H9 (cell line): ENCODE measurements at regions not wholly inside any gene's neighbourhood (a gene's known extent, or its start where the extent isn't known, plus 50 kb on each side); places are given as distances from the start of the nearest gene placed in this dataset.

ENCODE experiments used
- DNase-seq: peaks from one replicate; pipeline ENCODE4 v3.0.0-alpha.2; 2017
- H2AFZ ChIP-seq: one replicate; pipeline ENCODE4 v1.6.1; 2013; ENCODE audit warnings: mild to moderate bottlenecking, low read length, control low read depth, moderate library complexity
- H2AK5ac ChIP-seq: 2 replicates; pipeline ENCODE4 v1.6.1; 2013; ENCODE audit warnings: low read length, control low read depth, mixed read lengths; ENCODE audit not compliant: insufficient read length
- H2BK120ac ChIP-seq: one replicate; pipeline ENCODE4 v1.6.1; 2013; ENCODE audit warnings: low read depth, mild to moderate bottlenecking, low read length, control low read depth, inconsistent platforms; ENCODE audit not compliant: poor library complexity, severe bottlenecking
- H2BK12ac ChIP-seq: 2 replicates; pipeline ENCODE4 v1.6.1; 2013; ENCODE audit warnings: low read length, control low read depth, mixed read lengths, low read depth; ENCODE audit not compliant: insufficient read length
- H2BK15ac ChIP-seq: 2 replicates; pipeline ENCODE4 v1.6.1; 2013; ENCODE audit warnings: low read depth, low read length, control low read depth
- H2BK20ac ChIP-seq: one replicate; pipeline ENCODE4 v1.6.1; 2013; ENCODE audit warnings: low read depth, mild to moderate bottlenecking, low read length, control low read depth, inconsistent platforms; ENCODE audit not compliant: poor library complexity, severe bottlenecking
- H2BK5ac ChIP-seq: 2 replicates; pipeline ENCODE4 v1.6.1; 2013; ENCODE audit warnings: low read length, control low read depth, mixed read lengths; ENCODE audit not compliant: insufficient read length
- H3K14ac ChIP-seq: 2 replicates; pipeline ENCODE4 v1.6.1; 2013; ENCODE audit warnings: low read length, control low read depth; ENCODE audit not compliant: insufficient read depth
- H3K18ac ChIP-seq: 2 replicates; pipeline ENCODE4 v1.6.1; 2013; ENCODE audit warnings: low read depth, mild to moderate bottlenecking, mixed read lengths, low read length, control low read depth; ENCODE audit not compliant: insufficient read length
- H3K23ac ChIP-seq: 2 replicates; pipeline ENCODE4 v1.6.1; 2013; ENCODE audit warnings: low read length, control low read depth, mixed read lengths, low read depth; ENCODE audit not compliant: insufficient read length
- H3K23me2 ChIP-seq: 2 replicates; pipeline ENCODE4 v1.6.1; 2013; ENCODE audit warnings: low read depth, mild to moderate bottlenecking, mixed read lengths, low read length, control low read depth; ENCODE audit not compliant: insufficient read length, poor library complexity, severe bottlenecking
- H3K27ac ChIP-seq: 2 replicates; pipeline ENCODE4 v1.5.1; 2013; ENCODE audit warnings: low read length, control low read depth, mixed read lengths, low read depth; ENCODE audit not compliant: insufficient read length
- H3K27me3 ChIP-seq: 2 replicates; pipeline ENCODE4 v1.6.1; 2013; ENCODE audit warnings: low read length, control low read depth, inconsistent platforms; ENCODE audit not compliant: insufficient read depth
- H3K4ac ChIP-seq: 2 replicates; pipeline ENCODE4 v1.6.1; 2013; ENCODE audit warnings: low read depth, mild to moderate bottlenecking, control low read depth, inconsistent platforms, low read length, moderate library complexity
- H3K4me1 ChIP-seq: 2 replicates; pipeline ENCODE4 v1.6.1; 2013; ENCODE audit warnings: low read length, control low read depth, inconsistent platforms; ENCODE audit not compliant: insufficient read depth
- H3K4me2 ChIP-seq: 2 replicates; pipeline ENCODE4 v1.6.1; 2013; ENCODE audit warnings: low read length, control low read depth, mixed read lengths; ENCODE audit not compliant: insufficient read length, insufficient read depth
- H3K56ac ChIP-seq: 2 replicates; pipeline ENCODE4 v1.6.1; 2013; ENCODE audit warnings: low read depth, mild to moderate bottlenecking, mixed read lengths, low read length, control low read depth; ENCODE audit not compliant: insufficient read length
- H3K79me1 ChIP-seq: 2 replicates; pipeline ENCODE4 v1.6.1; 2013; ENCODE audit warnings: low read depth, mild to moderate bottlenecking, moderate library complexity, low read length, control low read depth, inconsistent platforms; ENCODE audit not compliant: insufficient read depth, poor library complexity, severe bottlenecking
- H3K79me2 ChIP-seq: 2 replicates; pipeline ENCODE4 v1.6.1; 2013; ENCODE audit warnings: low read length, control low read depth, inconsistent platforms; ENCODE audit not compliant: insufficient read depth
- H3K9ac ChIP-seq: 2 replicates; pipeline ENCODE4 v1.6.1; 2013; ENCODE audit warnings: low read length, control low read depth, mixed read lengths; ENCODE audit not compliant: insufficient read length; ENCODE audit errors: extremely low read depth
- H3K9me3 ChIP-seq: one replicate; pipeline ENCODE4 v1.6.1; 2013; ENCODE audit warnings: low read depth, low read length, inconsistent platforms; ENCODE audit not compliant: control insufficient read depth
- H3T11ph ChIP-seq: one replicate; pipeline ENCODE4 v1.6.1; 2013; ENCODE audit warnings: mild to moderate bottlenecking, low read length, control low read depth, inconsistent platforms
- H4K20me1 ChIP-seq: one replicate; pipeline ENCODE4 v1.6.1; 2013; ENCODE audit not compliant: control insufficient read depth, insufficient read length, insufficient read depth
- H4K5ac ChIP-seq: 2 replicates; pipeline ENCODE4 v1.6.1; 2013; ENCODE audit warnings: low read depth, mild to moderate bottlenecking, mixed read lengths, low read length, control low read depth; ENCODE audit not compliant: insufficient read length
- H4K8ac ChIP-seq: replicated peaks from 2 replicates; pipeline ENCODE4 v1.6.1; 2013; ENCODE audit warnings: low read length, control low read depth, mixed read lengths, low read depth; ENCODE audit not compliant: insufficient read length
- H4K91ac ChIP-seq: 2 replicates; pipeline ENCODE4 v1.6.1; 2013; ENCODE audit warnings: low read depth, mild to moderate bottlenecking, moderate library complexity, mixed read lengths, low read length, control low read depth; ENCODE audit not compliant: insufficient read length
- H3K27ac Mint-ChIP-seq, 3 experiments: 2 replicates in 2 of 3; 3 replicates in 1 of 3; pipeline ENCODE4 v1.8.0; 2020 to 2021; ENCODE audit warnings: mixed read lengths in 3 of 3, mild to moderate bottlenecking in 1 of 3, moderate library complexity in 1 of 3
- H3K27me3 Mint-ChIP-seq: 2 replicates; pipeline ENCODE4 v1.8.0; 2021; ENCODE audit warnings: low read depth, mild to moderate bottlenecking, moderate library complexity, mixed read lengths
- H3K36me3 Mint-ChIP-seq, 3 experiments: 2 replicates in 2 of 3; 3 replicates in 1 of 3; pipeline ENCODE4 v1.8.0; 2020 to 2021; ENCODE audit warnings: low read depth in 3 of 3, mixed read lengths in 3 of 3; ENCODE audit not compliant: insufficient read depth in 1 of 3
- H3K4me1 Mint-ChIP-seq, 2 experiments: 2 replicates each; pipeline ENCODE4 v1.8.0; 2020; ENCODE audit warnings: mixed read lengths in 2 of 2
- H3K4me3 Mint-ChIP-seq, 2 experiments: 2 replicates in 1 of 2; 3 replicates in 1 of 2; pipeline ENCODE4 v1.8.0; 2020 to 2021; ENCODE audit warnings: mild to moderate bottlenecking in 2 of 2, mixed read lengths in 2 of 2, moderate library complexity in 1 of 2
- H3K9me3 Mint-ChIP-seq, 2 experiments: 2 replicates in 1 of 2; 3 replicates in 1 of 2; pipeline ENCODE4 v1.8.0; 2020; ENCODE audit warnings: mild to moderate bottlenecking in 2 of 2, mixed read lengths in 2 of 2, moderate library complexity in 1 of 2
- WGBS: extraction: QIAGEN DNeasy Blood & Tissue Kit; methylation state at CpG from one replicate; pipeline ENCODE4 v1.1.7; 2013; ENCODE audit warnings: missing lambda C conversion rate, low lambda C conversion rate, mixed read lengths; ENCODE audit not compliant: insufficient read length; ENCODE audit errors: extremely low coverage; 5-methylcytosine and 5-hydroxymethylcytosine counted together
- TF ChIP-seq, protein P1 (sequence below): fragments of 200-600 bp; sonication (generic); conservative IDR thresholded peaks from 3 replicates; pipeline ENCODE4 v1.8.0; 2021; ENCODE audit warnings: antibody characterized with exemption, mild to moderate bottlenecking

DNA sequence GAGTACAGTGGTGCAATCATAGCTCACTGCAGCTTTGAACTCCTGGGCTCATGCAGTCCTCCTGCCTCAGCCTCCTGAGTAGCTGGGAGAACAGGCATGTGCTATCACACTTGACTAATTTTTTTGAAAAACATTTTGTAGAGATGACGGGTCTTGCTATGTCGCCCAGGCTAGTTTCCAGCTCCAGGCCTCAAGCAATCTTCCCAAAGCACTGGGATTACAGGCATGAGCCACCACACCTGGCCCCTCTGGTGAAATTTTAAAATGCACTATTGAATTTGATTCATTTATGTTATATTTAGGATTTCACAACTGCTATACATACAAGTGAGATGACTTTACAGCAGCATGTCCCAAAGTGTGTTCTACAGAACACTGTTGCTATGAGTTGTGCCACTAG is 50.8 kb upstream of the TPM1 start:
- Histone ChIP-seq H3K79me1 (no peaks in the 10 kb centered on the region), H2AFZ (no peak overlapping the region), H3K4me1 (no peaks in the 10 kb centered on the region), H4K8ac (no peak overlapping the region), H3K27me3 (no peaks in the 10 kb centered on the region), H2BK12ac (no peak overlapping the region), H4K91ac (no peak overlapping the region), H3K9me3 (no peaks in the 10 kb centered on the region), H3K23me2 (no peaks in the 10 kb centered on the region), H3K14ac (no peak overlapping the region), H4K5ac (no peak overlapping the region), H3K9ac (no peak overlapping the region), H3T11ph (no peak overlapping the region), H3K23ac (no peak overlapping the region), H3K4me2 (no peak overlapping the region), H3K79me2 (no peaks in the 10 kb centered on the region), H2BK120ac (no peak overlapping the region), H3K4ac (no peak overlapping the region), H2BK5ac (no peak overlapping the region), H2BK20ac (no peak overlapping the region), H4K20me1 (no peaks in the 10 kb centered on the region), H2AK5ac (no peak overlapping the region), H3K18ac (no peak overlapping the region), H2BK15ac (no peak overlapping the region), H3K27ac (no peak overlapping the region), H3K56ac (no peak overlapping the region)
- Mint-ChIP-seq H3K27me3 (no peaks in the 10 kb centered on the region; the same call in 1 of the 2 replicates), H3K4me3 (no peak overlapping the region), H3K4me1 (peaks cover 24 to 33% of the 10 kb centered on the region in 2 experiments), H3K36me3 (no peaks in the 10 kb centered on the region; a peak in 1 of 7 replicates), H3K9me3 (no peaks in the 10 kb centered on the region; a peak in 1 of 5 replicates), H3K27ac (peak overlapping the region in 1 of 3 experiments; percentile 12; a peak in 2 of 7 replicates)
- DNase-seq: no peak
- TF ChIP-seq, protein P1, sequence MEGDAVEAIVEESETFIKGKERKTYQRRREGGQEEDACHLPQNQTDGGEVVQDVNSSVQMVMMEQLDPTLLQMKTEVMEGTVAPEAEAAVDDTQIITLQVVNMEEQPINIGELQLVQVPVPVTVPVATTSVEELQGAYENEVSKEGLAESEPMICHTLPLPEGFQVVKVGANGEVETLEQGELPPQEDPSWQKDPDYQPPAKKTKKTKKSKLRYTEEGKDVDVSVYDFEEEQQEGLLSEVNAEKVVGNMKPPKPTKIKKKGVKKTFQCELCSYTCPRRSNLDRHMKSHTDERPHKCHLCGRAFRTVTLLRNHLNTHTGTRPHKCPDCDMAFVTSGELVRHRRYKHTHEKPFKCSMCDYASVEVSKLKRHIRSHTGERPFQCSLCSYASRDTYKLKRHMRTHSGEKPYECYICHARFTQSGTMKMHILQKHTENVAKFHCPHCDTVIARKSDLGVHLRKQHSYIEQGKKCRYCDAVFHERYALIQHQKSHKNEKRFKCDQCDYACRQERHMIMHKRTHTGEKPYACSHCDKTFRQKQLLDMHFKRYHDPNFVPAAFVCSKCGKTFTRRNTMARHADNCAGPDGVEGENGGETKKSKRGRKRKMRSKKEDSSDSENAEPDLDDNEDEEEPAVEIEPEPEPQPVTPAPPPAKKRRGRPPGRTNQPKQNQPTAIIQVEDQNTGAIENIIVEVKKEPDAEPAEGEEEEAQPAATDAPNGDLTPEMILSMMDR: no peak
- no CpG with 5 or more reads among the region's 2 CpGs for WGBS
